ENCODE measurements at regions not wholly inside any gene's neighbourhood (a gene's known extent, or its start where the extent isn't known, plus 50 kb on each side); places are given as distances from the start of the nearest gene placed in this dataset.

- no peak for DNase-seq
Observed at GRCh38 chr4:123849495-123849894, 452.9 kb downstream of the SPRY1 start.

DNA sequence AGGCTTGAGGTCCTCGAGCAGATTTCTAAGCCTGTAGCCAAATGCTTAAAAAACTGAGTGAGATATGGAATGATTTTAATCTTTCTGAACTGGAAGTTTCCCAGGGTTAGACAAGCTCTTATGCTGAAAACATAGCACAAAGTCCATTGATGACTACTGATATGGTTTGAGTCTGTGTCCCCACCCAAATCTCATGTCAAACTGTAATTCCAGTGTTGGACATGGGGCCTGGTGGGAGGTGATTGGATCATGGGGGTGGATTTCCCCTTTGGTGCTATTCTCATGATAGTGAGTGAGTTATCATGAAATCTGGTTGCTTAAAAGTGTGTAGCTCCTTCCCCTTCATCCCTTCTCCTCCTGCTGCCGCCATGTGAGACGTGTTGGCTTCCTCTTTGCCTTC, 454.9 kb downstream of the SPRY1 start:
- DNase-seq, result no peak

DNA sequence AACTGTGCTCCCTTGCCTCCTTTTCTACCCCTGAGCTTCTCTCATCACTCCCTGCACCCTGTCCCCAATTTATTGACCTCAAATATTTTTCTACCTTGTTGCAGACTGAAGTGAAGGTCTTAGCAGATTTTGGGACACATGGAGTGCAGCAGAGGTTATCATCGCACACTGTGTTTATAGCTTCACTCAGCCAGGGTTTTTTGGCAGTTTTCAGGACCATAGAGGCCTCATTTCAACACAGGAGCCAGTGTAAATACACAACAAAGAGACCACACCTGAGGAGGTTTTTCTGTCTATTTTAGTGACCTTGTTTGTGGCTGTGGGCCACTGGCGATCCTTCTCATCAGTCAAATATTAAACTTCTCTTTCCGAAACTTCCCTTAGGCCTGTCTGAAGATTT, 457.1 kb downstream of the SPRY1 start:
- no peak for DNase-seq

- no peak for DNase-seq
Observed at GRCh38 chr4:123856689-123857545, 460.3 kb downstream of the SPRY1 start.

- DNase-seq, result no peak
Observed at GRCh38 chr4:123858465-123858864, 461.9 kb downstream of the SPRY1 start.

DNA sequence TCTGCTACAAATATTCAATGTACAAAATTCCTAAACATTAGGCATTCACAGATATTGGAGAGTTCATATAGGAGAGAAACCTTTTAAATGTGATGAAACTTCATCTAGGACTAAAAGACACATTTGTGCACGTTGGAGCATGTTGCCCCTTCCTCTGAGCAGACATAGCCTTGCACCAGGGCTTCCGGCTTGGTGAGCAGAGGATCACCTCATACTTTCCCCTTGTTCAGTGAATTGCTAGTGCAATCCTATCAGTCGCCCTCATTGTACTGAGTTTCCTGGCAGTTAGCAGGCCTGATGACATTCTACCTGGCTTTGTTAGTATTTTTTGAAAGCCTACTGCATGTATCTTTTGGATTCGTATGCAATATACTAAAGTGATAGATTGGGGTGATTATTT, 466.2 kb downstream of the SPRY1 start:
- DNase-seq, result no peak

- no peak for DNase-seq
Observed at GRCh38 chr4:123866796-123867195, 470.2 kb downstream of the SPRY1 start.

DNA sequence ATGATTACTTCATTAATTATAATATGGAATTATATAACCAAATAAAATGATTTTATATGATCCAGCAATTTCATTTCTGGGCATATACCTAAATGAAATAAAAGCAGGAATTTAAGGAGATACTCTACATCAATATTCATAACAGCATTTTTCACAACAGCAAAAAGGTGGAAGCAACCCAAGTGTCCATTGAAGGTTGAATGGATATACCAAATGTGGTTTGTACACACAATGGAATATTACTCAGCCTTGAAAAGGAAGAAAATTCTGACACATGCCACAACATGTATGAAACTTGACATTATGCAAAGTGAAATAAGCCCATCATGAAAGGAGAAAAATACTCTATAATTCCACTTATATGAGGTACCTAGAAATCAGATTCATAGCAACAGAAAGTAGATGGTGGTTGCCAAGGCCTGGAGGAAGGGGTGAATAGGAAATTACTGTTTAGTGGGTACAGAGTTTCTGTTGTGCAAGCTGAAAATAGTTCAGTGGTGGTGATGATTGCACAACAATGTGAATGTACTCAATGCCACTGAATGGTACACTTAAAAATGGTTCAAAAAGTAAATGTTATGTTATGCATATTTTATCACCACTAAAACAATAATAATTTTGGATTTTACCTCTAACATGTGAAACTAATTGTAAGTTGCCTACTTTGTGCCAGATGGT, 471.5 kb downstream of the SPRY1 start:
- no peak for DNase-seq

- no peak for DNase-seq
Observed at GRCh38 chr4:123869286-123870215, 473.0 kb downstream of the SPRY1 start.

DNA sequence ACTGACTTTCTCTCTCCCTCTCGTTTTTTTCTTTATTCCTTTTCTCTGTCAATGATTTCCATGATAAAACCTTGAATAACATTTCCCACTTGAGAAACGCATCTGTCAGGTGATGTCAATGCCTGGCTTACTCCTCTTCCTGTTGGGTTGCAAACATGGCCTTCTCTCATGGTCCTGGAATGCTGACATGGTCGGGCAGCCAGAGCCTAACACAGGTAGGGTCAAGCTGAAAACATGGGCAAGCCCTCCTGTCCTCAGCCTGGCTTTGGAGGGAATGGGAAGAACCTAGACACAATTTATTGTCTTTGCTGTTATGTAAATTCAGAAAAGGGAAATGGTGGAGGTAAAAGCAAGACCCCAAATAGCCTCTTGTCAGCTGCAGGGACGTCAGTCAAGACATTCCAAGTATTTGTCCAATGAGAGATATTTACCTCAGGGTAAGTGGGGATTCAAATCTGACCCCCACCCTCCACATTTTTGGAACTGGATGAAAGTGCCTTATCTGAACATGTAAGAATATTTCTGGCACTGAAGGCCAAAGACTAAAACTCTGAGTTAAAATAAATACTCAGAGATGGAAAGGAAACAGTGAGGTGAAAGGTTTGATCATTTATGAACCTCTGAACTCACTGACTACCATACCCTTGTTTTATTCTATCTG, 473.8 kb downstream of the SPRY1 start:
- DNase-seq, result no peak

GRCh38 chr4:123871341-123871740, 474.7 kb downstream of the SPRY1 start:
- DNase-seq, result no peak

DNA sequence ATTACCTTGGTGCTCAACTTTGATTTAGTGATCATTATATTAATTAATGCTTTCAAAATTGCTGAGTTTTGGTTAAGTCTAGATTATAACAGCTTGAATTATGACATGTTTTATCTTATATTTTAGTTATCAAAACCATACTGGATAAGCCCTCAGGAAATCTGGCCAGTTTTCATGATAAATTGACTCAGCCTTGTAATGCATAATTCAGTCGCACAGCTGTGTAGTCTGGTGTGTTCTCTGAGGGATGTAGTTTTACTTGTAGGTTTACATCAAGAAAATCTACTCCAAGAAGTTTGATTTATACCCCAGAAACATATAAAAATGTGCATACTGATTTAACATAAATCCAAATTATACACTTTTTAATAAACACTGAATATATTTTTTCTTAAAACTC, 477.5 kb downstream of the SPRY1 start:
- no peak for DNase-seq

DNA sequence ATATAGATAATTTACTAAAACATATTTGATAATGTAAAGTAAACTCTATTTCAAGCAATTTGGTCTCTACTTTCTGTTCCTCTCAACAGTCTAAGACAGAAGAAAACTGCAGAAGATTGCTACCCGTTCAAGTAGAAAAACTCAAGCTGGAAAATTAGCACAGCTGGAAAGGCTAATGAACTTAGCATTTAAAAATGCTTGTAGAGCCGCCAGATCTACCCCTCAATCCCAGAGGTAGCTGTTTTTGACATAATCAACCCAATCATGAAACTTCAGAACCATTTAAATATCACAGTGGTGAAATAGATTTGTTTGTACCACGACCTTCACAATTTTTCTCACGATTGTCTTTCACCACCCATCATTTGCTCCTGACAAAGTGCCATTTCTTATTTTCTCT, 479.5 kb downstream of the SPRY1 start:
- no peak for DNase-seq

GRCh38 chr4:123876671-123877101, 480.1 kb downstream of the SPRY1 start:
- no peak for DNase-seq

- DNase-seq, result no peak
Observed at GRCh38 chr4:123877551-123877950, 481.0 kb downstream of the SPRY1 start.

DNA sequence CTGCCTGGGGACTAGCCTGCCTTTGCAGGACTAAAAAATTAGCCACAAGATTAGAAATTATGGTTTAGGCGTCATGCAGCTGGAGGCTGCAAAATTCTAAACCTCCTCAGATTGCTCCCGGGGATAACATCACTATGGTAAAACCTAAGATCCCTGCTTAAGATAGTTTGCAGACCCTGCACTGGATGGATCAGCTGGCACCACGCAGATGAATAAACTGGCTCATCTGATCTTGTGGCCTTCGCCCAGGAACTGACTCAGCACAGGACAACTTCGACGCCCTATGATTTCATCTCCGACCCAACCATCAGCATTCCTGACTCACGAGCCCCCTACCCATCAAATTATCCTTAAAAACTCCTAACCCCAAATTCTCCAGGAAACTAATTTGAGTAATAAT, 482.4 kb downstream of the SPRY1 start:
- no peak for DNase-seq

DNA sequence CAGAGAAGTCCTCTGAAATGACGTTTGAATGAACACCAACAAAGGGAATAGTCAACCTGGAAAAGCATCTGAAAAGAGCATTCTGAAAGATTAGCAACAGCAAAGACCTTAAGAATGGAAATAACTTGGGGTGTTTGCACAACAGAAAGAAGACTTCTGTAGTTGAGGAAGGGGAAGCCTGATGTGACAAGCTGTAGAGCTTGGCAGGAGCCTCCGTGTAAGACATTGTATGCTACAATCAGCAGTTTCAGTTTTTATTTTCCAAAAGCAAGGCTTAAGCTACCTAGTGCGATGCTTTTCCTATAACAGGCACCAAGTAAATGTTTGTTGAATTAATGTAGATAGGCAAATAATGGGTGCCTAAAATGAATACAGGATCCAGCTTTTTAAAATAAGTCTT, 484.0 kb downstream of the SPRY1 start:
- DNase-seq, result no peak

DNA sequence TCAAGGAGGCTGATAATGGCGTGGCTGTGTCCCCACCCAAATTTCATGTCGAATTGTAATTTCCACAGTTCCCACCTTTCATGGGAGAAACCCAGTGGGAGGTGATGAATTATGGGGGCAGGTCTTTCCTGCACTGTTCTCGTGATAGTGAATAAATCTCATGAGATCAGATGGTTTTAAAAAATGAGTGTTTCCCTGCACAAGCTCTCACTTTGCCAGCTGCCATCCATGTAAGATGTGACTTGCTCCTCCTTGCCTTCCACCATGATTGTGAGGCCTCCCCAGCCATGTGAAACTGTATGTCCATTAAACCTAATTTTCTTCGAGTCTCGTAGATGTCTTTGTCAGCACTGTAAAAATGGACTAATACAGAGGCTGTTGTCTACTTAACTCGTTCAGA, 488.3 kb downstream of the SPRY1 start:
- DNase-seq, result no peak

DNA sequence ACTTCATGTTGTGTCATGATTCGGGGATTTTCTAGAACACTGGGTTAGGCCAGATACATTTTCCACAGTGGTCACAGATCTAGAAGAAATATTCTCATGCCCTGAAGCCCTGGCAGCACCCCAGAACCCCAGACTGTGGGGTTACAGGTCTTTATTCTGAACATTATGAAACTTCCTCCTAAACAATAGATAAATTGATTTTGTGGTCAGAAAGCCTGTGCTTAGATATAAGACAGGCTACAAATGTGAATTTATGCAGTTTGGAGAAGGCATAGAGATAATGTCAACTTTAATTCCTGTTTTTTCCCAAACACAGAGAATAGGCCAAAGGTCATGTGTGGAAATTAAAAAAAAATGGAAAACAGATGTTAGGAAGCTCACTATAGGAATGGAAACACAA, 492.9 kb downstream of the SPRY1 start:
- DNase-seq, result no peak

DNA sequence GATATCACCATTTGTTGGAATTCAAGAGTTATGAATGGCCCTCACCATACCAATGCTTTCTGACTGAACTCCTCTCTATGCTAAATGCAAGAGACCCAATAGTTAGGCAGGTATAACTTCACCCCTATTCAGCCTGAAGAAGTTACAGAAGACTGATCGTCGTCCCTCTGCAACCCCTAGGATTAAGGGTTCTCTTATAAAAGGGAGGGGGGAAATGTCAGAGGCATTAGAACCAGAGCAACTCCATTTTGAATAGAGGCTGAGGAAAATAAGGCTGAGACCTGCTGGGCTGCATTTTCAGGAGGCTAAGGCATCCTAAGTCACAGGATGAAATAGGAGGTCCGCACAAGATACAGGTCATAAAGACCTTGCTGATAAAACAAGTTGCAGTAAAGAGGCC, 494.3 kb downstream of the SPRY1 start:
- DNase-seq, result no peak

- no peak for DNase-seq
Observed at GRCh38 chr4:123891881-123892280, 495.3 kb downstream of the SPRY1 start.

GRCh38 chr4:123892368-123892976, 495.9 kb downstream of the SPRY1 start:
- no peak for DNase-seq

All from CD4-positive, alpha-beta T cell treated with Interleukin-12 subunit alpha and Interleukin-12 subunit beta, for 1 hour (primary cell).